ENCODE measurements at regions not wholly inside any gene's neighbourhood (a gene's known extent, or its start where the extent isn't known, plus 50 kb on each side); places are given as distances from the start of the nearest gene placed in this dataset.
"Not testable (repeated sequence)": the region's sequence is repeated elsewhere in the genome, so short reads cannot be mapped to it uniquely, and the experiment has no call there.

GRCh38 chr6:26957399-26958127 lies 289.9 kb upstream of the PRSS16 start:
- DNase-seq (ENCODE audit: low read depth), result not testable (repeated sequence)

- DNase-seq (ENCODE audit: low read depth), result not testable (repeated sequence)
These were observed 286.3 kb upstream of the PRSS16 start for GRCh38 chr6:26961236-26961635.

- DNase-seq (ENCODE audit: low read depth), result no peak
These were observed 245.1 kb upstream of the PRSS16 start for GRCh38 chr6:27002447-27002846.

- no peak for DNase-seq (ENCODE audit: low read depth)
These were observed 240.5 kb upstream of the PRSS16 start for GRCh38 chr6:27007020-27007419.

DNA sequence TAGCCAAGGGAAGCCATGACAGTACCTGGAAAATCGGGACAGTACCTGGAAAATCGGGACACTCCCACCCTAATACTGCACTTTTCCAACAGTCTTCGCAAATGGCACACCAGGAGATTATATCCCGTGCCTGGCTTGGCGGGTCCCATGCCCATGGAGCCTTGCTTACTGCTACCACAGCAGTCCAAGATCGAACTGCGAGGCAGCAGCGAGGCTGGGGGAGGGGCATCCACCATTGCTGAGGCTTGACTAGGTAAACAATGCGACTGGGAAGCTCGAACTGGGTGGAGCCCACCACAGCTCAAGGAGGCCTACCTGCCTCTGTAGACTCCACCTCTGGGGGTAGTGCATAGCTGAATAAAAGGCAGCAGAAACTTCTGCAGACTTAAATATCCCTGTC lies 238.9 kb upstream of the PRSS16 start:
- not testable (repeated sequence) for DNase-seq (ENCODE audit: low read depth)

DNA sequence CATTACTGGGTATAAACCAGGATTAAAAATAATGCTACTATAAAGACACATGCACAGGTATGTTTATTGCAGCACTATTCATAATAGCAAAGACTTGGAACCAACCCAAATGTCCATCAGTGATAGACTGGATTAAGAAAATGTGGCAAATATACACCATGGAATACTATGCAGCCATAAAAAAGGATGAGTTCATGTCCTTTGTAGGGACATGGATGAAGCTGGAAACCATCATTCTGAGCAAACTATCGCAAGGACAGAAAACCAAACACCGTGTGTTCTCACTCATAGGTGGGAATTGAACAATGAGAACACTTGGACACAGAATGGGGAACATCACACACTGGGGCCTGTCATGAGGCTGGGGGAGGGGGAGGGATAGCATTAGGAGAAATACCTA lies 233.4 kb upstream of the PRSS16 start:
- not testable (repeated sequence) for DNase-seq (ENCODE audit: low read depth)

DNA sequence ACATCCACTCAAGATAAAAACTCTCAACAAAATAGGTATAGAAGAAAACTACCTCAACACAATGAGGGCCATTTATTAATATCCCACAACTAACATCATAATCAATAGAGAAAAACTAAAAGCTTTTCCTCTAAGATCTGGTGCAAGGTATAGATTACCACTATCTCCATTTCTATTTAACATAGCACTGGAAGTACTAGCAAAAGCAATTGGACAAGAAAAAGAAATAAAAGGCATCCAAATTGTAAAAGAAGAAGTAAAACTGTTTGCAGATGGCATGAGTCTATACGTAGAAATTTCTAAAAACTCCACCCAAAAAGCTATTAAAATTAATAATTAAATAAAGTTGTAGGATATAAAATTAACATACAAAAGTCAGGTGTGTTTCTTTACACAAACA lies 230.8 kb upstream of the PRSS16 start:
- no peak for DNase-seq (ENCODE audit: low read depth)

DNA sequence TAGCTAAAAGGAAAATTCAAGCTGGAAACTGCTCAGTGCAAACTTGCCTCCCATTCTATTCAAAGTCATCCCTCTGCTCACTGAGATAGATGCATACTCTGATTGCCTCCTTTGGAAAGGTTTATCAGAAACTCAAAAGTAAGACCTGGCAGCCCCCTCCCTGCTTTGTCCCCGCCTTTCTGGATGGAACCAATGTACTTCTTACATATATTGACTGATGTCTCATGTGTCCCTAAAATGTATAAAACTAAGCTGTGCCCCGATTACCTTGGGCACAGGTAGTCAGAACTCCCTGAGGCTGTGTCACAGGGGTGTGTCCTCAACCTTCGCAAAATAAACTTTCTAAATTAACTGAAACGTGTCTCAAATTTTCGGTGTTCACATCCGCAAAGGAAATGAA lies 229.1 kb upstream of the PRSS16 start:
- DNase-seq (ENCODE audit: low read depth), result not testable (repeated sequence)

GRCh38 chr6:27019651-27020552 lies 227.6 kb upstream of the PRSS16 start:
- peak; percentile 93 for DNase-seq (ENCODE audit: low read depth)

DNA sequence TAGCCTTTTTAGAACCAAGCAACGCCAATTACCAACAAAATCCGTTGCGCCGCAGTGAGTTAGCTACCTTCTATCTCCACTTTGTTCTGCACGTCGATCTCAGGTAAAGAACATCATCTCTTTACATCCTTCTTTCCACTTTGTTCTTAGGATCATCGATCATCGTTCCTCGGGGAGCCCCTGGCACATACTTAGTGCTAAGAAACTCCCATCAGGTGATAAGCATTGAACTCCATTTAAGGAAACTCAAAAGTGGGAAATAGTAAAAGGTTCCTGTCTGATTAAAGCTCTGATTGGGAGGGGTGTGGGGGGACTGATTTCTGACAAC lies 227.0 kb upstream of the PRSS16 start:
- no peak for DNase-seq (ENCODE audit: low read depth)

GRCh38 chr6:27023664-27024063 lies 223.8 kb upstream of the PRSS16 start:
- no peak for DNase-seq (ENCODE audit: low read depth)

DNA sequence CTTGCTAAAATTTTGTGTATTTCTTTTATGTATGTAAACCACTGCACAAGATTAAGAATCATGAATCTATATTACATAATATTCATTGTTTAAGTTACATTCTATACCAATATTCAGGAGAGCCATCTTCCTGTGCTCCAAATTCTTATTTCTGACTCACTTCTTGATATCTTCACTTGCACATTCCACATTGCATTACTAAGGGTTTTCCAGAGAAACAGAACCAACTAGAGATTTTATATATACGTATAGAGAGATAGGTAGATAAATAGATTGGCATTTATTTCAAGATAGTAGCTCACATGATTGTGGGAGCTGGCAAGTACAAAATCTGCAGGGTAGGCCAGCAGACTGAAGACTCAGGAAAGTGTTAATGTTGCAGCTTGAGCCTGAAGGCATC lies 222.2 kb upstream of the PRSS16 start:
- no peak for DNase-seq (ENCODE audit: low read depth)

DNA sequence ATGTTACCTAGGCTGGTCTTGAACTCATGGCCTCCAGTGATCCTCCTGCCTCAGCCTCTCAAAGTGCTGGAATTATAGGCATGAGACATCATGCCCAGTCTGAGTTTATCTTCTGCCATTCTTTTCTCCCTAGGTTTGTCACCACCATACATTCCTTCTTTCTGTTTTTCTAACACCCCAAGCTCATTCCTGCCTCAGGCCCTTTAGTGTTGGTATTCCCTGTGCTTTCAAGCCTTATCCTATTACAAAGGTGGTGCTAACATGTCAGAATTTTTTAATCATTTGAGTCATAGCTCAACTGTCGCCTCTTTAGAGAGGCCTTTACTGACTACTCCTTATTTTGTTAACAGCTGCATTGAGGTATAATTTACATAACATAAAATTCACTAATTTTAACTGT lies 221.1 kb upstream of the PRSS16 start:
- no peak for DNase-seq (ENCODE audit: low read depth)

DNA sequence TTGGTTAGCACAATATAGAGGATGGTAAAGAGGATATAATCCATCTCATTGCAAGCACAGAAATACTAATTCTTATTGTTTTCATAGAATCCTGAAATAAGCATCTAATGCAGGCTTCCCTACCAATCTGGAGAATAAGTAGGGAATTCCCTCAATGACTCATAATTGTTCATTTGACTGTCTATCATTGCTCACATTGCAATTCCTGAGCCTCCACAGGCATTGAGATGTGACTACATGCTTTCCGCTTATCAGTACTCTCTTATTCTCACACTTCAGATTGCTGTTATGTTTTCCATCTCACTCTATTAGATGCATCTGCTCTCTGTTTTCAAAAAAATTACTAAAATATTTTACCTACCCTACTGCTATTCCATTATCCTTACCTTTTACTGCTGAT lies 216.2 kb upstream of the PRSS16 start:
- DNase-seq (ENCODE audit: low read depth), result no peak

DNA sequence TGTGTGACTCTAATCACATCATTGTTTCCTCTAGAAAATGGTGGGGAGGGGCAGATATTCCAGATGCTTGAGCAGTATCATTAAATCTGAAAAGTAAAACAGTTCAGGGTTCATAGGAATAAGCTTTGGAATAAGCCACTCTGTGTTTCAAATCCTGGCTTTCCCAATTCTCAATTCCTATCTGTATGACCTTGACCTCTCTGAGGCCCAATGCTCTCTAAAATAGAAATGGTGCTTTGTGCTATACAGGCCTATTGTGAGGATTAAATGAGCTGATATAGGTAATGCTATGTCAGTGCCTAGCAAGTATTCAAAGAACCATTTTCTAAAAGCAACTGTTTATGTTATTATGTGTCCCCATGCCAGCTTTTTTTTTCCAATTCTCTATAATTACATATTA lies 209.0 kb upstream of the PRSS16 start:
- DNase-seq (ENCODE audit: low read depth), result no peak

GRCh38 chr6:27040244-27041042 lies 207.1 kb upstream of the PRSS16 start:
- DNase-seq (ENCODE audit: low read depth), result no peak

DNA sequence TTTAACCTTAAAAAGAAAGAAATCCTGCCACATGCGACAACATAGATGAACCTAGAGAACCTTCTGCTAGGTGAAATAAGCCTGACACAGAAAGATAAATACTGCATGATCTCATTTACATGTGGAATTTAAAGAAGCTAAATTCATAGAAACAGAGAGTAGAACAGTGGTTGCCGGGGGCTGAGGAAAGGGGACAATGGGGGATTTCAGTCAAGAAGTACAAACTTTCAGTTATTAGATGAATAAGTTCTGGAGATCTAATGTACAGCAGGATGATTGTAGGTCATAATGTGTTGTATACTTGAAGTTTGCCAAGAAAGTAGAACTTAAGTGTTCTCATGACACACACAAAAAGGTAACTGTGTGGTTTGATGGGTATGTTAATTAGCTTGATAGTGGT lies 204.3 kb upstream of the PRSS16 start:
- DNase-seq (ENCODE audit: low read depth), result no peak

DNA sequence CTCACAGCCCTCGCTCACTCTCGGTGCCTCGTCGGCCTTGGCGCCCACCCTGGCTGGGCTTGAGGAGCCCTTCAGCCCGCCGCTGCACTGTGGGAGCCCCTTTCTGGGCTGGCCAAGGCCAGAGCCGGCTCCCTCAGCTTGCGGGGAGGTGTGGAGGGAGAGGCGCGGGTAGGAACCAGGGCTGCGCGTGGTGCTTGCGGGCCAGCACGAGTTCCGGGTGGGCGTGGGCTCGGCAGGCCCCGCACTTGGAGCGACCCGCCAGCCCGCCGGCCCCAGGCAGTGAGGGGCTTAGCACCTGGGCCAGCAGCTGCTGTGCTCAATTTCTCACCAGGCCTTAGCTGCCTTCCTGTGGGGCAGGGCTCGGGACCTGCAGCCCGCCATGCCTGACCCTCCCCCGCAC lies 202.4 kb upstream of the PRSS16 start:
- DNase-seq (ENCODE audit: low read depth), result not testable (repeated sequence)

GRCh38 chr6:27047725-27048124 lies 199.8 kb upstream of the PRSS16 start:
- DNase-seq (ENCODE audit: low read depth), result not testable (repeated sequence)

GRCh38 chr6:27049863-27050781 lies 197.4 kb upstream of the PRSS16 start:
- no peak for DNase-seq (ENCODE audit: low read depth)

- DNase-seq (ENCODE audit: low read depth), result not testable (repeated sequence)
These were observed 195.3 kb upstream of the PRSS16 start for GRCh38 chr6:27052082-27052730.

Measured in CMK (cell line).